Right lobe of liver (tissue), 4 donors: ENCODE measurements at regions not wholly inside any gene's neighbourhood (a gene's known extent, or its start where the extent isn't known, plus 50 kb on each side); places are given as distances from the start of the nearest gene placed in this dataset.

Source experiments
- CTCF ChIP-seq, 4 donors: fragments of 200-600 bp in 3 of 4; fragments of 450-650 bp in 1 of 4; IDR thresholded peaks; one replicate each; pipeline versions ENCODE4 v1.5.1 to v1.8.0; 2016 to 2022; ENCODE audit warnings: antibody characterized with exemption in 4 of 4, mild to moderate bottlenecking in 2 of 4
- POLR2A ChIP-seq: fragments of 450-650 bp; IDR thresholded peaks from one replicate; pipeline ENCODE4 v1.6.1; 2017; ENCODE audit warnings: antibody characterized with exemption, mild to moderate bottlenecking
- donor health status: DM: no; HTN: no; CAD: no.
- donor health status: DM: no; HTN: no; CAD: no.
- donor health status: DM: no; HTN: yes; CAD: no.

GRCh38 chr10:42985436-42986316 lies 91.2 kb upstream of the RET start:
- no peak for TF ChIP-seq CTCF (IDR thresholded peaks at IDR 0.05)
- TF ChIP-seq POLR2A, result no peak
